SK-N-SH (cell line): ENCODE measurements at regions not wholly inside any gene's neighbourhood (a gene's known extent, or its start where the extent isn't known, plus 50 kb on each side); places are given as distances from the start of the nearest gene placed in this dataset.
"Not testable (repeated sequence)": the region's sequence is repeated elsewhere in the genome, so short reads cannot be mapped to it uniquely, and the experiment has no call there.

Experiments used
- CTCF ChIA-PET: fragments of 300-600, 350-600 bp; formaldehyde crosslinking; extraction: SDS; loops from one replicate; lab custom pipeline; 2021; lab: Yijun Ruan, JAX
- POLR2A ChIA-PET: fragments of 350-600 bp; sonication (Branson Sonifier 250); formaldehyde crosslinking; extraction: SDS; loops from one replicate; lab custom pipeline; 2020; ENCODE audit warnings: antibody characterized with exemption, inconsistent platforms; lab: Yijun Ruan, JAX
- DNase-seq: peaks from one replicate; pipeline ENCODE4 v3.0.0; 2012
- H2AFZ ChIP-seq: fragments of 200-600 bp; sonication (generic); 2 replicates; pipeline ENCODE4 v1.8.1; 2016; ENCODE audit warnings: antibody characterized with exemption, mild to moderate bottlenecking, low read depth
- H3F3A ChIP-seq: fragments of 200-600 bp; sonication (generic); replicated peaks from 2 replicates; pipeline ENCODE3; 2016; ENCODE audit warnings: antibody characterized with exemption, mild to moderate bottlenecking; ENCODE audit not compliant: insufficient read depth
- H3K27ac ChIP-seq, 2 experiments: fragments of 200-500 bp in 1 of 2; fragments of 200-600 bp in 1 of 2; sonication (Bioruptor generic) in 1 of 2; sonication (generic), shearing (Covaris generic) in 1 of 2; 2 replicates each; pipeline versions ENCODE4 v1.5.1 to v1.6.1; 2014 to 2016; ENCODE audit warnings: low read depth in 2 of 2, inconsistent platforms in 1 of 2, low read length in 1 of 2, mild to moderate bottlenecking in 1 of 2, mixed read lengths in 1 of 2
- H3K27me3 ChIP-seq: fragments of 200-600 bp; sonication (generic), shearing (Covaris generic); 2 replicates; pipeline ENCODE4 v1.6.1; 2016; ENCODE audit warnings: mixed run types; ENCODE audit not compliant: insufficient read depth
- H3K36me3 ChIP-seq, 2 experiments: fragments of 200-500 bp in 1 of 2; fragments of 200-600 bp in 1 of 2; sonication (Bioruptor generic) in 1 of 2; sonication (generic) in 1 of 2; replicated peaks in 1 of 2; 2 replicates each; pipeline versions ENCODE3 to v1.5.1; 2014 to 2016; ENCODE audit warnings: low read length in 1 of 2, mild to moderate bottlenecking in 1 of 2; ENCODE audit not compliant: insufficient read depth in 2 of 2, control insufficient read depth in 1 of 2
- H3K4me1 ChIP-seq, 2 experiments: fragments of 200-500 bp in 1 of 2; fragments of 200-600 bp in 1 of 2; sonication (Bioruptor generic) in 1 of 2; sonication (generic), shearing (Covaris generic) in 1 of 2; 2 replicates each; pipeline versions ENCODE4 v1.5.1 to v1.6.1; 2014 to 2016; ENCODE audit warnings: low read depth in 1 of 2, low read length in 1 of 2, mixed run types in 1 of 2; ENCODE audit not compliant: insufficient read depth in 2 of 2, control insufficient read depth in 1 of 2
- H3K4me2 ChIP-seq: fragments of 200-600 bp; sonication (generic), shearing (Covaris generic); 2 replicates; pipeline ENCODE4 v1.6.1; 2017; ENCODE audit warnings: mixed run types
- H3K4me3 ChIP-seq, 2 experiments: fragments of 200-500 bp in 1 of 2; fragments of 200-600 bp in 1 of 2; sonication (Bioruptor generic) in 1 of 2; sonication (generic), shearing (Covaris generic) in 1 of 2; 2 replicates each; pipeline versions ENCODE4 v1.5.1 to v1.8.1; 2014 to 2016; ENCODE audit warnings: low read depth in 2 of 2, inconsistent platforms in 1 of 2, low read length in 1 of 2, mild to moderate bottlenecking in 1 of 2, mixed read lengths in 1 of 2, moderate library complexity in 1 of 2
- H3K79me2 ChIP-seq: fragments of 200-600 bp; sonication (generic); 2 replicates; pipeline ENCODE4 v1.8.1; 2017; ENCODE audit warnings: mild to moderate bottlenecking; ENCODE audit not compliant: insufficient read depth
- H3K9ac ChIP-seq: fragments of 200-600 bp; sonication (generic); 2 replicates; pipeline ENCODE4 v1.6.1; 2017; ENCODE audit warnings: mixed run types
- H3K9me2 ChIP-seq: fragments of 200-600 bp; sonication (generic); 2 replicates; pipeline ENCODE4 v1.6.1; 2017; ENCODE audit warnings: mixed run types
- H3K9me3 ChIP-seq: fragments of 200-600 bp; sonication (generic); 2 replicates; pipeline ENCODE4 v1.6.1; 2017; ENCODE audit warnings: mixed run types, mild to moderate bottlenecking, moderate library complexity
- H4K20me1 ChIP-seq: fragments of 200-600 bp; sonication (generic); 2 replicates; pipeline ENCODE4 v1.6.1; 2017; ENCODE audit warnings: mild to moderate bottlenecking, mixed run types; ENCODE audit not compliant: insufficient read depth
- CHD2 ChIP-seq: fragments of 150-350 bp; IDR thresholded peaks from 2 replicates; pipeline ENCODE4 v1.6.1; 2018; ENCODE audit warnings: low read length; ENCODE audit not compliant: partially characterized antibody
- FOSL2 ChIP-seq: IDR thresholded peaks from 2 replicates; pipeline ENCODE4 v1.4.0; 2012; ENCODE audit warnings: low read depth, mild to moderate bottlenecking, moderate library complexity, borderline replicate concordance
- FOXJ3 ChIP-seq: sonication (generic); formaldehyde crosslinking; IDR thresholded peaks from 2 replicates; pipeline ENCODE4 v1.5.1; 2020; ENCODE audit warnings: mild to moderate bottlenecking, missing genetic modification reagents
- GATA2 ChIP-seq: sonication (generic); formaldehyde crosslinking; IDR thresholded peaks from 2 replicates; pipeline ENCODE4 v1.5.0; 2020; ENCODE audit warnings: mild to moderate bottlenecking, missing genetic modification reagents
- NFIC ChIP-seq: IDR thresholded peaks from 2 replicates; pipeline ENCODE4 v1.4.0; 2012; ENCODE audit warnings: borderline replicate concordance
- RXRA ChIP-seq: IDR thresholded peaks from 2 replicates; pipeline ENCODE4 v1.4.0; 2012; ENCODE audit warnings: low read depth, mild to moderate bottlenecking, borderline replicate concordance
- SMC3 ChIP-seq: IDR thresholded peaks from 2 replicates; pipeline ENCODE4 v1.6.1; 2012; ENCODE audit warnings: low read depth, low read length, improper control_type of control experiment
- TEAD4 ChIP-seq: IDR thresholded peaks from 2 replicates; pipeline ENCODE4 v1.4.0; 2012; ENCODE audit warnings: mild to moderate bottlenecking, borderline replicate concordance; ENCODE audit not compliant: insufficient read depth
- WGBS: methylation state at CpG from one replicate; pipeline ENCODE4 v1.1.6; 2017; ENCODE audit warnings: low lambda C conversion rate; 5-methylcytosine and 5-hydroxymethylcytosine counted together
- TF ChIP-seq, protein P1 (sequence below): fragments of 200-600 bp; sonication (generic); IDR thresholded peaks from 2 replicates; pipeline ENCODE4 v1.6.1; 2017; ENCODE audit warnings: antibody characterized with exemption, mild to moderate bottlenecking, moderate library complexity
- TF ChIP-seq, protein P2 (sequence below): IDR thresholded peaks from 2 replicates; pipeline ENCODE4 v1.4.0; 2012; ENCODE audit warnings: low read depth, borderline replicate concordance
- TF ChIP-seq, protein P3 (sequence below): IDR thresholded peaks from 2 replicates; pipeline ENCODE4 v1.4.0; 2012; ENCODE audit warnings: low read depth, borderline replicate concordance
- TF ChIP-seq, protein P4 (sequence below): IDR thresholded peaks from 2 replicates; pipeline ENCODE4 v1.4.0; 2012; ENCODE audit warnings: low read depth

DNA sequence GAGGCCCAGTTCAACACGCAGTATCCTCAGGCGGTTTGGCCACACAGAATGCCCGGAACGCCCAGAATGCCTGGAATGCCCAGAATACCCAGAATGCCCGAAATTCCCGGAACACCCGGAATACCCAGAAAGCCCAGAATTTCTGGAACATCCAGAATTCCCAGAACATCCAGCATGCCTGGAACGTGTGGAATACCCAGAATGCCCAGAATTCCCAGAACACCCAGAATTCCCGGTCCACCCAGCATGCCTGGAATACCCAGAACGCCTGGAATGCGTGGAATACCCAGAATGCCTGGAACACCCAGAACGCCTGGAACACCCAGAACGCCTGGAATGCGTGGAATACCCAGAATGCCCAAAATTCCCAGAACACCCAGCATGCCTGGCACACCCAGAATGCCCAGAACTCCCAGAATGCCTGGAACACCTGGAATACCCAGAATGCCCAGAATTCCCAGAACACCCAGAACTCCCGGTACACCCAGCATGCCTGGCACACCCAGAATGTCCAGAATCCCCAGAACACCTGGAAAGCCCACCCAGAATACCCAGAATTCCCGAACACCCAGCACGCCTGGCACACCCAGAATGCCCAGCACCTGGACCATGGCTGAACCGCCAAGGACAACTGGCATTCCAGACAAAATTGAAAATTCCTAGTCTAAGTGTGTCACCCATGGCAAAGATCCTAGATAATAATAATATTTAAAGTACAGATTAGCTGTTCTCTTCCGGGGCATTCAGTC lies 487.4 kb upstream of the SALL3 start:
- H4K20me1 ChIP-seq = no peaks in the 10 kb centered on the region
- no peaks in the 10 kb centered on the region for H3K4me1 ChIP-seq
- TF ChIP-seq, protein P1, sequence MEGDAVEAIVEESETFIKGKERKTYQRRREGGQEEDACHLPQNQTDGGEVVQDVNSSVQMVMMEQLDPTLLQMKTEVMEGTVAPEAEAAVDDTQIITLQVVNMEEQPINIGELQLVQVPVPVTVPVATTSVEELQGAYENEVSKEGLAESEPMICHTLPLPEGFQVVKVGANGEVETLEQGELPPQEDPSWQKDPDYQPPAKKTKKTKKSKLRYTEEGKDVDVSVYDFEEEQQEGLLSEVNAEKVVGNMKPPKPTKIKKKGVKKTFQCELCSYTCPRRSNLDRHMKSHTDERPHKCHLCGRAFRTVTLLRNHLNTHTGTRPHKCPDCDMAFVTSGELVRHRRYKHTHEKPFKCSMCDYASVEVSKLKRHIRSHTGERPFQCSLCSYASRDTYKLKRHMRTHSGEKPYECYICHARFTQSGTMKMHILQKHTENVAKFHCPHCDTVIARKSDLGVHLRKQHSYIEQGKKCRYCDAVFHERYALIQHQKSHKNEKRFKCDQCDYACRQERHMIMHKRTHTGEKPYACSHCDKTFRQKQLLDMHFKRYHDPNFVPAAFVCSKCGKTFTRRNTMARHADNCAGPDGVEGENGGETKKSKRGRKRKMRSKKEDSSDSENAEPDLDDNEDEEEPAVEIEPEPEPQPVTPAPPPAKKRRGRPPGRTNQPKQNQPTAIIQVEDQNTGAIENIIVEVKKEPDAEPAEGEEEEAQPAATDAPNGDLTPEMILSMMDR = no peak
- no peak overlapping the region for H3K9ac ChIP-seq
- H3K79me2 ChIP-seq = no peaks in the 10 kb centered on the region
- no peak overlapping the region for H2AFZ ChIP-seq
- 16% methylated on average over 14 of the region's 19 CpGs for WGBS
- no peak overlapping the region for H3K27ac ChIP-seq
- H3K36me3 ChIP-seq = no peaks in the 10 kb centered on the region
- H3K4me2 ChIP-seq = no peak overlapping the region
- no peaks in the 10 kb centered on the region for H3K9me3 ChIP-seq
- no peaks in the 10 kb centered on the region for H3K9me2 ChIP-seq
- no peaks in the 10 kb centered on the region for H3F3A ChIP-seq
- no peak for DNase-seq
- H3K4me3 ChIP-seq = no peak overlapping the region
- ChIA-PET CTCF (no interaction called here), POLR2A (no interaction called here)
- H3K27me3 ChIP-seq = no peaks in the 10 kb centered on the region

DNA sequence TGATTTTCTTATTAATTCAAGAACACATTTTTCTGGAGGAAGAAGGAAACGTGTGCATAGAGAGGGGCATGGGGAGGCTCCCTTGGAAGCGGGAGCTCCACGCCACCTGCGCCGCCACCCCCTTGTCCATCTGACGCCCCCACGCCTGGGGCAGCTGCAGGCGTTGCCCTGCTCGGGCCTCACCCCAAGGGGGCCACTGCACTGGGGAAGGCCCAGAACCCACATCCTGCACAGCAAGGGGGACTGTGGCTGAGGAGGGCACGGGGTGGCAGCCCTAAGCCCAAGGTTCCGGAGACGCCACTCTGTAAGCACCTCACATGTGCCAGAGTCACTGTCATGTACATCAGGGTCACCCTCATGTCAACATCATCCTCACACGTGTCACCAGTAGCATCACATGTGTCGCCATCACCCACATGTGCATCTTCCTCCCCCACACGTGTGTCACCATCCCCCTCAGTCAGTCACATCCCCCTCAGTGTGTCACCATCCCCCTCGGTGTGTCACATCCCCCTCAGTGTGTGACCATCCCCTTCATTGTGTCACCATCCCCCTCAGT lies 486.7 kb upstream of the SALL3 start:
- H3K27ac ChIP-seq = no peak overlapping the region
- WGBS = 29% methylated on average over 16 of the region's 16 CpGs
- no peaks in the 10 kb centered on the region for H3K27me3 ChIP-seq
- H3K36me3 ChIP-seq = no peaks in the 10 kb centered on the region
- H2AFZ ChIP-seq = no peak overlapping the region
- no peak for DNase-seq
- TF ChIP-seq SMC3 = no peak
- TF ChIP-seq TEAD4 = no peak
- TF ChIP-seq GATA2 = no peak
- TF ChIP-seq FOXJ3 = no peak
- TF ChIP-seq NFIC = no peak
- TF ChIP-seq RXRA = no peak
- TF ChIP-seq, protein P2, sequence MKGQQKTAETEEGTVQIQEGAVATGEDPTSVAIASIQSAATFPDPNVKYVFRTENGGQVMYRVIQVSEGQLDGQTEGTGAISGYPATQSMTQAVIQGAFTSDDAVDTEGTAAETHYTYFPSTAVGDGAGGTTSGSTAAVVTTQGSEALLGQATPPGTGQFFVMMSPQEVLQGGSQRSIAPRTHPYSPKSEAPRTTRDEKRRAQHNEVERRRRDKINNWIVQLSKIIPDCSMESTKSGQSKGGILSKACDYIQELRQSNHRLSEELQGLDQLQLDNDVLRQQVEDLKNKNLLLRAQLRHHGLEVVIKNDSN = no peak
- TF ChIP-seq, protein P3, sequence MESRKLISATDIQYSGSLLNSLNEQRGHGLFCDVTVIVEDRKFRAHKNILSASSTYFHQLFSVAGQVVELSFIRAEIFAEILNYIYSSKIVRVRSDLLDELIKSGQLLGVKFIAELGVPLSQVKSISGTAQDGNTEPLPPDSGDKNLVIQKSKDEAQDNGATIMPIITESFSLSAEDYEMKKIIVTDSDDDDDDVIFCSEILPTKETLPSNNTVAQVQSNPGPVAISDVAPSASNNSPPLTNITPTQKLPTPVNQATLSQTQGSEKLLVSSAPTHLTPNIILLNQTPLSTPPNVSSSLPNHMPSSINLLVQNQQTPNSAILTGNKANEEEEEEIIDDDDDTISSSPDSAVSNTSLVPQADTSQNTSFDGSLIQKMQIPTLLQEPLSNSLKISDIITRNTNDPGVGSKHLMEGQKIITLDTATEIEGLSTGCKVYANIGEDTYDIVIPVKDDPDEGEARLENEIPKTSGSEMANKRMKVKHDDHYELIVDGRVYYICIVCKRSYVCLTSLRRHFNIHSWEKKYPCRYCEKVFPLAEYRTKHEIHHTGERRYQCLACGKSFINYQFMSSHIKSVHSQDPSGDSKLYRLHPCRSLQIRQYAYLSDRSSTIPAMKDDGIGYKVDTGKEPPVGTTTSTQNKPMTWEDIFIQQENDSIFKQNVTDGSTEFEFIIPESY = no peak
- TF ChIP-seq CHD2 = no peak
- no peak for TF ChIP-seq FOSL2
- TF ChIP-seq, protein P4, sequence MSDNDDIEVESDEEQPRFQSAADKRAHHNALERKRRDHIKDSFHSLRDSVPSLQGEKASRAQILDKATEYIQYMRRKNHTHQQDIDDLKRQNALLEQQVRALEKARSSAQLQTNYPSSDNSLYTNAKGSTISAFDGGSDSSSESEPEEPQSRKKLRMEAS = no peak
- no peak overlapping the region for H3K9ac ChIP-seq
- H3K9me2 ChIP-seq = no peaks in the 10 kb centered on the region
- no peaks in the 10 kb centered on the region for H3K79me2 ChIP-seq
- H3K4me3 ChIP-seq = no peak overlapping the region
- ChIA-PET CTCF (no interaction called here), POLR2A (no interaction called here)
- no peaks in the 10 kb centered on the region for H4K20me1 ChIP-seq
- no peaks in the 10 kb centered on the region for H3F3A ChIP-seq
- no peak overlapping the region for H3K4me2 ChIP-seq
- H3K9me3 ChIP-seq = no peaks in the 10 kb centered on the region
- H3K4me1 ChIP-seq = no peaks in the 10 kb centered on the region

DNA sequence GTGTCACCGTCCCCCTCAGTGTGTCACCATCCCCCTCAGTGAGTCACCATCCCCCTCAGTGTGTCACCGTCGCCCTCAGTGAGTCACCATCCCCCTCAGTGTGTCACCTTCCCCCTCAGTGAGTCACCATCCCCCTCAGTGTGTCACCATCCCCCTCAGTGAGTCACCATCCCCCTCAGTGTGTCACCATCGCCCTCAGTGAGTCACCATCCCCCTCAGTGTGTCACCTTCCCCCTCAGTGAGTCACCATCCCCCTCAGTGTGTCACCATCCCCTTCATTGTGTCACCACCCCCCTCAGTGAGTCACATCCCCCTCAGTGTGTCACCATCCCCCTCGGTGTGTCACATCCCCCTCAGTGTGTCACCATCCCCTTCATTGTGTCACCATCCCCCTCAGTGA lies 486.1 kb upstream of the SALL3 start:
- H3K27me3 ChIP-seq, H3K4me3 ChIP-seq, H3K4me1 ChIP-seq, H3K4me2 ChIP-seq, H3K9ac ChIP-seq, H4K20me1 ChIP-seq, H3K9me2 ChIP-seq, H3K9me3 ChIP-seq, CTCF ChIA-PET, H3F3A ChIP-seq, H3K36me3 ChIP-seq, DNase-seq, H3K79me2 ChIP-seq, POLR2A ChIA-PET, H2AFZ ChIP-seq, H3K27ac ChIP-seq: not testable (repeated sequence)
- 0% methylated on average over 5 of the region's 5 CpGs for WGBS
